ENCODE measurements at regions not wholly inside any gene's neighbourhood (a gene's known extent, or its start where the extent isn't known, plus 50 kb on each side); places are given as distances from the start of the nearest gene placed in this dataset.

DNA sequence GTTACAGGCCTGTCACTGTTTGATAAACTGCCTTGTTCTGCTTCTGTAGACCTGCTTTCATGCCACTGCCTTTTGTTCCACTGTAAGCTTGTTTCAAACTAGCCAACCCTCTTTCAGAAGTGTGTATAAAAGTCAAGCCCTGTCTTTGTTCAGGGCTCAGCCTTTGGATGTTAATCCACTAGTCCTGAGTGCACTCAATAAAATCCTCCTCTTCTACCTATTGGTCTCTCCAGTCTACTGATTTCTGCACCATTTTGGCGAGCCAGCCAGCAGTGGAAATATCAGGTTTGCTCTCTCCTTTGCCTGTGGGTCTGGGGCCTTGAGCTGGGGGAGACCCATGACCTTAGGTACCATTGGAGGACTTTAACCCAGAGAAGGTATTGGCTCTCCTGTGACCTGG lies 901.6 kb upstream of the NDST4 start (continued):
- TF ChIP-seq MZF1 (tag by site-specific recombination; IDR thresholded peaks at IDR 0.05; ENCODE audit: borderline replicate concordance) (no peak), ZSCAN16 (tag by site-specific recombination; IDR thresholded peaks at IDR 0.05) (no peak), KLF17 (tag by site-specific recombination; IDR thresholded peaks at IDR 0.05) (no peak), ZXDB (tag by site-specific recombination; IDR thresholded peaks at IDR 0.05) (no peak), ZNF473 (tag by site-specific recombination; IDR thresholded peaks at IDR 0.05) (no peak), ELK4 (IDR thresholded peaks at IDR 0.05; ENCODE audit: borderline replicate concordance, low read depth, low read length) (no peak), ZNF549 (tag by site-specific recombination; IDR thresholded peaks at IDR 0.05) (0 out of 2 replicates have a peak, but pooled peaks have one; percentile 11), ZEB2 (tag by site-specific recombination; IDR thresholded peaks at IDR 0.05) (no peak), ZNF19 (tag by site-specific recombination; IDR thresholded peaks at IDR 0.05; ENCODE audit: low read depth) (no peak), ZNF266 (tag by site-specific recombination; IDR thresholded peaks at IDR 0.05; ENCODE audit: low read depth) (no peak), ZNF747 (tag by site-specific recombination; IDR thresholded peaks at IDR 0.05) (no peak), YY2 (tag by site-specific recombination; IDR thresholded peaks at IDR 0.05) (no peak), ZNF433 (tag by site-specific recombination; IDR thresholded peaks at IDR 0.05; ENCODE audit: low read depth) (no peak), SETDB1 (IDR thresholded peaks at IDR 0.05; ENCODE audit: insufficient read length, low read length) (peak; percentile 99), ZNF514 (tag by site-specific recombination; IDR thresholded peaks at IDR 0.05) (no peak), ZNF785 (tag by site-specific recombination; IDR thresholded peaks at IDR 0.05) (no peak), ZNF48 (tag by site-specific recombination; IDR thresholded peaks at IDR 0.05) (no peak), ZNF146 (tag by site-specific recombination; IDR thresholded peaks at IDR 0.05) (no peak), MEIS1 (CRISPR knock-in tag; IDR thresholded peaks at IDR 0.05; ENCODE audit: borderline replicate concordance) (no peak), ZNF362 (tag by site-specific recombination; IDR thresholded peaks at IDR 0.05) (no peak), ZNF223 (tag by site-specific recombination; IDR thresholded peaks at IDR 0.05) (no peak), ZNF501 (tag by site-specific recombination; IDR thresholded peaks at IDR 0.05) (no peak), TRIM28 (IDR thresholded peaks at IDR 0.05; ENCODE audit: borderline replicate concordance, low read length) (peak; percentile 100), ZNF23 (tag by site-specific recombination; IDR thresholded peaks at IDR 0.05; ENCODE audit: borderline replicate concordance) (no peak), GLIS1 (tag by site-specific recombination; IDR thresholded peaks at IDR 0.05) (no peak), ZNF701 (tag by site-specific recombination; IDR thresholded peaks at IDR 0.05) (no peak)
- TF ChIP-seq, protein P1, sequence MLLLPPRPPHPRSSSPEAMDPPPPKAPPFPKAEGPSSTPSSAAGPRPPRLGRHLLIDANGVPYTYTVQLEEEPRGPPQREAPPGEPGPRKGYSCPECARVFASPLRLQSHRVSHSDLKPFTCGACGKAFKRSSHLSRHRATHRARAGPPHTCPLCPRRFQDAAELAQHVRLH (tag by site-specific recombination; IDR thresholded peaks at IDR 0.05) = no peak
- TF ChIP-seq, protein P2, sequence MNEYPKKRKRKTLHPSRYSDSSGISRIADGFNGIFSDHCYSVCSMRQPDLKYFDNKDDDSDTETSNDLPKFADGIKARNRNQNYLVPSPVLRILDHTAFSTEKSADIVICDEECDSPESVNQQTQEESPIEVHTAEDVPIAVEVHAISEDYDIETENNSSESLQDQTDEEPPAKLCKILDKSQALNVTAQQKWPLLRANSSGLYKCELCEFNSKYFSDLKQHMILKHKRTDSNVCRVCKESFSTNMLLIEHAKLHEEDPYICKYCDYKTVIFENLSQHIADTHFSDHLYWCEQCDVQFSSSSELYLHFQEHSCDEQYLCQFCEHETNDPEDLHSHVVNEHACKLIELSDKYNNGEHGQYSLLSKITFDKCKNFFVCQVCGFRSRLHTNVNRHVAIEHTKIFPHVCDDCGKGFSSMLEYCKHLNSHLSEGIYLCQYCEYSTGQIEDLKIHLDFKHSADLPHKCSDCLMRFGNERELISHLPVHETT (tag by site-specific recombination; IDR thresholded peaks at IDR 0.05) = no peak
